ENCODE measurements at regions not wholly inside any gene's neighbourhood (a gene's known extent, or its start where the extent isn't known, plus 50 kb on each side); places are given as distances from the start of the nearest gene placed in this dataset.

GRCh38 chr3:20307383-20307782, 121.4 kb upstream of the SGO1 start:
- ChIA-PET POLR2A (no interaction called here), CTCF (interaction anchor here (0.8 kb wide), 1 partner anchor 126 kb away, joined by 3 read pairs; no protein-coding TSS in a partner anchor)
- no peaks in the 10 kb centered on the region for H3K9me3 ChIP-seq (ENCODE audit: control insufficient read depth, insufficient read depth, low read depth, low read length)
- H3K4me3 ChIP-seq (ENCODE audit: low read depth, low read length): no peak overlapping the region
- TF ChIP-seq ZNF404 (tag by site-specific recombination; IDR thresholded peaks at IDR 0.05): no peak
- TF ChIP-seq ZNF76 (tag by site-specific recombination; IDR thresholded peaks at IDR 0.05; ENCODE audit: borderline replicate concordance, low read depth): no peak
- no peak for TF ChIP-seq ZSCAN16 (tag by site-specific recombination; IDR thresholded peaks at IDR 0.05)
- no peak for TF ChIP-seq ZNF140 (tag by site-specific recombination; IDR thresholded peaks at IDR 0.05)
- no peak for TF ChIP-seq PATZ1 (tag by site-specific recombination; IDR thresholded peaks at IDR 0.05)
- no peak for TF ChIP-seq ZNF777 (tag by site-specific recombination; IDR thresholded peaks at IDR 0.05; ENCODE audit: borderline replicate concordance)
- TF ChIP-seq ZNF133 (tag by site-specific recombination; IDR thresholded peaks at IDR 0.05): no peak
- no peak for TF ChIP-seq GLIS1 (tag by site-specific recombination; IDR thresholded peaks at IDR 0.05)
- no peak for TF ChIP-seq ZBTB17 (tag by site-specific recombination; IDR thresholded peaks at IDR 0.05)
- no peak for TF ChIP-seq BCL6B (tag by site-specific recombination; IDR thresholded peaks at IDR 0.05)
- TF ChIP-seq ZBTB21 (tag by site-specific recombination; IDR thresholded peaks at IDR 0.05): no peak
- H3K27ac ChIP-seq (ENCODE audit: extremely low read depth, low read depth, low read length): no peak overlapping the region
- H3K4me1 ChIP-seq (ENCODE audit: control insufficient read depth, insufficient read depth, low read length): no peaks in the 10 kb centered on the region
- no peaks in the 10 kb centered on the region for H3K36me3 ChIP-seq (ENCODE audit: control insufficient read depth in 2 of 2, insufficient read depth in 1 of 2, low read length in 2 of 2)

- H3K27ac ChIP-seq (ENCODE audit: extremely low read depth, low read depth, low read length): no peak overlapping the region
- H3K4me1 ChIP-seq (ENCODE audit: control insufficient read depth, insufficient read depth, low read length): no peaks in the 10 kb centered on the region
- CTCF ChIA-PET: no interaction called here
- TF ChIP-seq ZNF223 (tag by site-specific recombination; IDR thresholded peaks at IDR 0.05): no peak
- TF ChIP-seq PBX3 (CRISPR knock-in tag; IDR thresholded peaks at IDR 0.05): no peak
- TF ChIP-seq ZNF549 (tag by site-specific recombination; IDR thresholded peaks at IDR 0.05): no peak
- TF ChIP-seq HOXA7 (CRISPR knock-in tag; IDR thresholded peaks at IDR 0.05; ENCODE audit: borderline replicate concordance): no peak
- no peak for TF ChIP-seq CTCF (tag by site-specific recombination; IDR thresholded peaks at IDR 0.05)
- TF ChIP-seq ZSCAN4 (tag by site-specific recombination; IDR thresholded peaks at IDR 0.05): no peak
- TF ChIP-seq ZNF777 (tag by site-specific recombination; IDR thresholded peaks at IDR 0.05; ENCODE audit: borderline replicate concordance): no peak
- POLR2A ChIA-PET: no interaction called here
- no peaks in the 10 kb centered on the region for H3K9me3 ChIP-seq (ENCODE audit: control insufficient read depth, insufficient read depth, low read depth, low read length)
- H3K4me3 ChIP-seq (ENCODE audit: low read depth, low read length): no peak overlapping the region
- no peaks in the 10 kb centered on the region for H3K36me3 ChIP-seq (ENCODE audit: control insufficient read depth in 2 of 2, insufficient read depth in 1 of 2, low read length in 2 of 2)
Observed at GRCh38 chr3:20305647-20306046, 119.6 kb upstream of the SGO1 start.
